Peyer's patch (tissue), 4 donors: ENCODE measurements at regions not wholly inside any gene's neighbourhood (a gene's known extent, or its start where the extent isn't known, plus 50 kb on each side); places are given as distances from the start of the nearest gene placed in this dataset.

Experiments used
- CTCF ChIP-seq, 6 experiments: fragments of 450-650 bp in 4 of 6; fragments of 200-600 bp in 2 of 6; sonication (generic) in 1 of 6; IDR thresholded peaks; one replicate each; pipeline ENCODE4 v1.5.1; 2017 to 2019; ENCODE audit warnings: antibody characterized with exemption in 6 of 6, mild to moderate bottlenecking in 3 of 6, moderate library complexity in 1 of 6
- POLR2A ChIP-seq, 2 donors: fragments of 450-650 bp; IDR thresholded peaks; one replicate each; pipeline ENCODE4 v1.5.1; 2017; ENCODE audit warnings: antibody characterized with exemption in 2 of 2, mild to moderate bottlenecking in 2 of 2, moderate library complexity in 2 of 2

- no peak for TF ChIP-seq POLR2A (IDR thresholded peaks at IDR 0.05)
- TF ChIP-seq CTCF (IDR thresholded peaks at IDR 0.05) = no peak
Observed at GRCh38 chr2:22734373-22735045, 650.5 kb upstream of the KLHL29 start.
